ENCODE measurements at regions not wholly inside any gene's neighbourhood (a gene's known extent, or its start where the extent isn't known, plus 50 kb on each side); places are given as distances from the start of the nearest gene placed in this dataset.

- TF ChIP-seq CTCF (IDR thresholded peaks at IDR 0.05 in 4 of 5, conservative IDR thresholded peaks at IDR 0.05 in 1 of 5) (no peak), POLR2A (IDR thresholded peaks at IDR 0.05) (no peak)
These were observed 369.9 kb upstream of the LRRC7 start for GRCh38 chr1:69197816-69198215.

Measured in gastrocnemius medialis (tissue), 4 donors.